Omental fat pad (tissue), 3 donors: ENCODE measurements at regions not wholly inside any gene's neighbourhood (a gene's known extent, or its start where the extent isn't known, plus 50 kb on each side); places are given as distances from the start of the nearest gene placed in this dataset.

ENCODE experiments used
- ATAC-seq: fragments of 150-250 bp; one replicate; pipeline ENCODE4 v1.9.1; 2016; ENCODE audit warnings: mild to moderate bottlenecking, moderate library complexity; ENCODE audit not compliant: low FRiP score
- DNase-seq: peaks from one replicate; pipeline ENCODE4 v3.0.0-alpha.2; 2019; ENCODE audit warnings: low spot score
- CTCF ChIP-seq, 3 donors: fragments of 450-650 bp; IDR thresholded peaks; one replicate each; pipeline ENCODE4 v1.5.1; 2016 to 2017; ENCODE audit warnings: antibody characterized with exemption in 3 of 3, mild to moderate bottlenecking in 3 of 3, moderate library complexity in 2 of 3

GRCh38 chrX:19195243-19195610 is 73.0 kb upstream of the ADGRG2 start:
- DNase-seq (no peak), ATAC-seq (no peak)
- TF ChIP-seq CTCF (IDR thresholded peaks at IDR 0.05) = no peak

GRCh38 chrX:19198473-19198872 is 76.2 kb upstream of the ADGRG2 start:
- DNase-seq (no peak), ATAC-seq (no peak)
- no peak for TF ChIP-seq CTCF (IDR thresholded peaks at IDR 0.05)

- ATAC-seq (no peak), DNase-seq (no peak)
- no peak for TF ChIP-seq CTCF (IDR thresholded peaks at IDR 0.05)
Observed at GRCh38 chrX:19202171-19202570, 79.9 kb upstream of the ADGRG2 start.

- TF ChIP-seq CTCF (IDR thresholded peaks at IDR 0.05) = no peak
- no peak for ATAC-seq
Observed at GRCh38 chrX:19204636-19205035, 82.4 kb upstream of the ADGRG2 start.

GRCh38 chrX:19212037-19212436 is 89.8 kb upstream of the ADGRG2 start:
- no peak for TF ChIP-seq CTCF (IDR thresholded peaks at IDR 0.05)
- ATAC-seq = no peak
- no peak for DNase-seq

More at GRCh38 chrX:19204636-19205035, 82.4 kb upstream of the ADGRG2 start:
- no peak for DNase-seq

GRCh38 chrX:19213610-19214152 is 91.4 kb upstream of the ADGRG2 start:
- no peak for TF ChIP-seq CTCF (IDR thresholded peaks at IDR 0.05)
- ATAC-seq (no peak), DNase-seq (no peak)

GRCh38 chrX:19214311-19214710 is 92.0 kb upstream of the ADGRG2 start:
- TF ChIP-seq CTCF (IDR thresholded peaks at IDR 0.05) = no peak
- no peak for ATAC-seq
- no peak for DNase-seq
